HG03342 (cell line): ENCODE measurements at regions not wholly inside any gene's neighbourhood (a gene's known extent, or its start where the extent isn't known, plus 50 kb on each side); places are given as distances from the start of the nearest gene placed in this dataset.
"Not testable (repeated sequence)": the region's sequence is repeated elsewhere in the genome, so short reads cannot be mapped to it uniquely, and the experiment has no call there.

ENCODE experiments used
- ATAC-seq: cut with Tn5 transposase; IDR thresholded peaks from one replicate; pipeline ENCODE4 v1.9.1; 2021; ENCODE audit warnings: mild to moderate bottlenecking, moderate library complexity; ENCODE audit not compliant: unreplicated experiment

DNA sequence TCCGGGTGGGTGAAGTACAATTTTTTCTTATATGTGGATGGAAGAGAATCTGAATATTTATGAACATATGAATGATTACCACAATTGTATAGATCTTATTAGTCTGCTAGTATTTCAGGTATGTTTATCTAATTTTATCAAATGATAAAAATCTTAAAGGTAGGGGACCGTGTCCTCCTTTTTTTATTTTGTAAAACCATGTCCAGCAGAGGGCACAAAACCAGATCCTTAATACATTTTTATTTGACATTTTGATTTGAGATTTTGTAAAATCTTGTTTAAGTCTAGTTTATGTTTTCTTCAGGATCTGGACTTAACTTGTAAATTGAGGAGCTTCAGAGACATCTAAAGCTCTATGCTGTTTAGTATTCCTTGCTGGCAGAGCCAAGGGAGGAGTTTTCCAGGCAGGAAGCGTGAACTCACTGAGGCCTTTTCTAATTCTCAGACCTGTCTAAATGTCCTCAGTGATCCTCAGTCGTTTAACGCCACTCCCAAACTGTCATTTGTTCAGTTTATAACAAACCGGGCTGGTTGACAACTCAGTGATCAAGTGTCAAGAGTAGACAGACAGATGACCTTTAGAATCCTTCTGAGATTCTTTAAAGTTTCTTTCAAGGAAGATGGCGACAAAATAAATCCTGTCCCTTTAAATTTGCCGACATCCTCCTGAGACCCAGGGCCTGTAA is 263.9 kb downstream of the KTN1 start:
- no peak for ATAC-seq

- ATAC-seq: no peak
These were observed 266.2 kb downstream of the KTN1 start for GRCh38 chr14:55845963-55846825.

- no peak for ATAC-seq
These were observed 266.9 kb downstream of the KTN1 start for GRCh38 chr14:55846826-55847446.

GRCh38 chr14:55847766-55848165 is 267.8 kb downstream of the KTN1 start:
- ATAC-seq: no peak

- ATAC-seq: no peak
These were observed 269.0 kb downstream of the KTN1 start for GRCh38 chr14:55848964-55849363.

DNA sequence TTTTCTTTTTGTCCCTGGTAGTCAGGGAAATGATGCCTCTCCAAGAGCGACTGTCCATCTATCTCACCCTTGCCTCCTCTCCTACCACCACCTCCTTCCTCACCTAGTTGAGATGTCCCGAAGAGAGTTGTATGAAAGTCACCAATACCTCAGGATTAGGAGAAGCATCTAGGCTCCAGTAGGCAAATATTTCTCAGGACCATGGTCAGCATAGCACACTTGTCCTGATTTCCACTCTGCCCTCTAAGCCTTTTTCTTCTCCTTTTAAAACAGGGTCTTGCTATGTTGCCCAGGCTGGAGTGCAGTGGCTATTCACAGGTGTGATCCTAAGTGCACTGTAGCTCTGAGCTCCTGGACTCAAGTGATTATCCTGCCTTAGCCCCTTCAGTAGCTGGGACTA is 268.4 kb upstream of the PELI2 start:
- ATAC-seq: no peak

DNA sequence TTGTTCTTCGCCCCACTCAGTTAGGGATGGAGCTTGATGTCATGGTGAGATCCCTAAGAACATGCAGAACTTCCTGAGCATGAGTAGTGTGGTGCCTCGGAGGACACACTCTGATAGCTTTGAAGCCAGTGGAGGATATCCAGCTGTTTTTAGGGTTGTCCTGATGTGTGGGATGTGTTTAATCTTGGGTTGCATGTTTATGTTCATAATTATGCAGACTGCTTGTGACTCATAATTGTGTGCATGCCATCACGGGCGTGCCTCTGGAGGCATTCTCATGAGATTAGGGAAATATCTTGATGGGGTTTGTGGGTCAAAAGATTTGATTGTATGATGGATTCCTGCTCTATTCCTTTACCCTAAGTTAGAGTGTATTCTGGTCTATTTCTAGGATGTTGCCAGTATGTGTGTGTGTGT is 267.4 kb upstream of the PELI2 start:
- ATAC-seq: no peak

DNA sequence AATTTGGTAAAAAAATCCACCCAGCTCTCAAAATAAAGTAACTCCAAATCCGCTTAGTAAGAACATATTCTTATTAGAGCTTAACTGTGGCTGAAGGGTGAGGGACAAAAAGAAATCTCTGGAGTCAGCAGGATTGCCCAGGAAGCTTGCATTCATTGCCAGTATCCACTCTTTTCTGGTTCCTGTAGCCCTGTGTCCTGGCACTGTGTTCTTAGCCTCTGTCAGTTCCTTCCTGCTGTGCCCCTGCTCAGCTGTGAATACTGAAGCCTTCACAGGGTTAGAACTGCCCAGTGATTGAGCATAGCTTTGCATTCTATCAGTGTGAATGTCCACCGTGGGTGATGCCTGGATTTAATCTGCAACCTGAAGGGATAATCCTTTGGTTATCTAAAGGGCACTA is 266.9 kb upstream of the PELI2 start:
- ATAC-seq: no peak

- no peak for ATAC-seq
These were observed 266.2 kb upstream of the PELI2 start for GRCh38 chr14:55851961-55852360.

- ATAC-seq: no peak
These were observed 262.5 kb upstream of the PELI2 start for GRCh38 chr14:55855751-55856150.

GRCh38 chr14:55858604-55859003 is 259.6 kb upstream of the PELI2 start:
- no peak for ATAC-seq

DNA sequence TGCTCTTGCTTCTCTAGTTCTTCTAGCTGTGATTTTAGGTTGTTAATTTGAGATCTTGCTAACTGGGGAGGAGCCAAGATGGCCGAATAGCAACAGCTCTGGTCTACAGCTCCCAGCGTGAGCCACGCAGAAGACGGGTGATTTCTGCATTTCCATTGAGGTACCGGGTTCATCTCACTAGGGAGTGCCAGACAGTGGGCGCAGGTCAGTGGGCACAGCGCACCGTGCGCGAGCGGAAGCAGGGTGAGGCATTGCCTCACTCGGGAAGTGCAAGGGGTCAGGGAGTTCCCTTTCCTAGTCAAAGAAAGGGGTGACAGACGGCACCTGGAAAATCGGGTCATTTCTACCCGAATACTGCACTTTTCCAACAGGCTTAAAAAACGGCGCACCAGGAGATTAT is 256.6 kb upstream of the PELI2 start:
- not testable (repeated sequence) for ATAC-seq

DNA sequence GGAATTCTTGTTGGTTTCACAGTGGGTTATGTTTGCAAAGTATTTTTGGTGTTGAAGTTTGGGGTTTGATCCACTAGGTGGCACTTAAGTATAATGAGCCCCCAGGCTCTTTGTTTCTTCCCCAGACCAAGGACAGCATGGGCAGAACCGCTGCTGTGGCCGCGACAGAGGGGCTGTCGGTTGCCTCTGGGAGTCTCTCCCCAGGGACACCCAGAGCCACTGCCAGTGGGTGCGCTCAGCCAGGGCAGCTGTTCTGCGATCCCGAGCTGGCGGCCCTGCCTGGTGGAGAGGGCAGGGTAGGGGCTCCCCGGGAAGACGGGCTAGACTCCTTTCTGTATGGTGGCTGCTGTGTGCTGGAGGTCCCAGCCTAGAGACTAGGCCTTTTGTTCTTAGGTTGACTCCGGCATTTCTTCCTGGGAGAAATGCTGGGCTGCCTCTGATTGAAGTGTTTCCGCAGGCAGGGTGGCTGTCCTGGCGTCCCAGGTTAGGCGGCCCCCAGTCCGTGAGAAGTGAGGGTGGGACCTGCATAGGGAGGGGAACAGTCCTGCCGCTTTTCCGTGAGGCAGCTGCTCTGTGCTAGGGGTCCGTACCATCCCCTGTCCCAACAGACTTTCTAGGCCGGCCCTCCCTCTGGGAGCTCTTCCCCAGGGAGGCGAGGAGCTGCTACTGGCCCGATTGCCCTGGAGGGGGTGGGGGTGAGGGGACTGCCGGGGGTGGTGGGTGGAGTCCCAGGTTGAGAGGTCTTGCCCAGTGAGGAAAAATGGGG is 253.1 kb upstream of the PELI2 start:
- no peak for ATAC-seq

- ATAC-seq: no peak
These were observed 250.9 kb upstream of the PELI2 start for GRCh38 chr14:55867311-55867710.

GRCh38 chr14:55867719-55868118 is 250.5 kb upstream of the PELI2 start:
- ATAC-seq: no peak

DNA sequence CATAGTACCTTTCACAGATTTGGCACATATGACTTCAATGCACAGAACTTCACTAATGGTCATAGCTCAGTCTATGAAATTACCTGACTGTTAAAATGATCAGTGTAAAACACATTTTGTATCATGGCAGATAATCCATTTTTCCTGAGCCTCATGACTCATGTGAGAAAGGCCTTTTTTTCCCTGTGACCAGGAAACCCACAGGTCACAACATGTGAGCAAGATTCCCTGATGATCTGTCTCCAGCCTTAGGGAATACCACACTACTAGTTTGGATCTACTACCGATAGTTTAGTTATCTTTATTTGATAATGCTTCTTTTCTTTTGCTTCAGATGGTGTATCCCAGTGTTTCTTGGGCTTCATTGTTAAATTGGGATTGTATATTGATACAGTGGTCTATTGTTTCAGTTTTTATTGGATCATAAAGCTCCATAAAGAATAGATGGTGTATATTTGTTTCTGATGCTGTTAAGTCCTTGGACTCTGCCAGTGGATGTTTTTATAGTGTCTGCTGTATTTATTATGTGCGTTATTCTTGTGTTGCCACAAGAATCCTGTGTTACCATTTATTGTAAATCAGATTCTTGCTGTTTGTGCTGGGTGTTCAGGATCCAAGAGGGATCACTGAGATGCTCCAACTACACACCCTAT is 248.7 kb upstream of the PELI2 start:
- ATAC-seq: no peak

DNA sequence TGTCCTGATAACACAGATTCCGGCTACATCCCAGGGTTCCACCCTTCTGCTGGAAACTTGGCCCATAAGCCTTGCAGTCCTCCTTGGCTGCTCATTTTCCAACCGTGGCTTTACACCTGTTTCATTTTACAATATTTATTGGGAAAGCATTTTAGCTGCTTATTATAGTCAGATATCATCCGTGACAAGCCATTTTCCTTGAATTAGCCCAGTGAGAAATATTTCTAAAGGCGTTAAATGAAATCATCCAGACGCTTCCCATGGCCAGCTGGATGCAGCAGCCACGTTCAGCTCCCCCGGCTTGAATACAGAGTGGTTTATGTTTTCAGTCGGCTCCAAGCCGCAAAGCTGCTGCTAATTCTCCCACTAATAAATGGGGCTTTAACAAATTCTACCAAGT is 245.0 kb upstream of the PELI2 start:
- ATAC-seq: no peak

DNA sequence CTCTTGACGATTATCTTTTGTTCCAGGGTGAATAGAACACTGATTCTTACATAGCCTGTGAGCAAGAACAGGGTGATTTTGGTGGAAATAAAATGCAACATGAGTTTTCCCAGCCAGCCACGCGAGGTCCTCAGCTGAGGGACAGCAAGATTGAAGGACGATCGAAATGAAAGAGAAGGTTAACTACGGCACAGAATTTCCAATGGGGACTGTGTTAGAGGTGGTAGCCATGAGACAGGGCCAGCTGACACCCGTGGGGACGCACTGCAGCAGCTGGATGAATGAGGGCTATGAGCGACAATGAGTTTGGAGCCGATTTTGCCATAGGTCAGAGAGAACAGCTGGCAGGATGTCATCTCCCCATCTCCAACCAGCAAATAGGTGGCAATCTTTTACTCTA is 243.4 kb upstream of the PELI2 start:
- ATAC-seq: no peak

GRCh38 chr14:55877942-55878341 is 240.3 kb upstream of the PELI2 start:
- ATAC-seq: no peak

- ATAC-seq: no peak
These were observed 236.5 kb upstream of the PELI2 start for GRCh38 chr14:55881577-55882241.
